PC-9 (cell line): ENCODE measurements at regions not wholly inside any gene's neighbourhood (a gene's known extent, or its start where the extent isn't known, plus 50 kb on each side); places are given as distances from the start of the nearest gene placed in this dataset.

ENCODE experiments used
- CTCF ChIP-seq: fragments of 200-600 bp; sonication (generic); conservative IDR thresholded peaks from 2 replicates; pipeline ENCODE4 v1.6.1; 2017; ENCODE audit warnings: mixed run types, antibody characterized with exemption, mild to moderate bottlenecking, moderate library complexity
- EZH2 ChIP-seq: fragments of 200-600 bp; sonication (generic); IDR thresholded peaks from 2 replicates; pipeline ENCODE4 v1.8.0; 2017; ENCODE audit warnings: antibody characterized with exemption, low read depth

GRCh38 chr7:131148258-131148657 lies 179.4 kb upstream of the MKLN1 start:
- TF ChIP-seq CTCF (no peak), EZH2 (no peak)
